ENCODE measurements at regions not wholly inside any gene's neighbourhood (a gene's known extent, or its start where the extent isn't known, plus 50 kb on each side); places are given as distances from the start of the nearest gene placed in this dataset.

- no peak for DNase-seq (ENCODE audit: low read depth in 4 of 4, low spot score in 2 of 4)
These were observed 229.4 kb downstream of the ALDH8A1 start for GRCh38 chr6:134720353-134721059.

- no peak for DNase-seq (ENCODE audit: low read depth in 4 of 4, low spot score in 2 of 4)
These were observed 230.0 kb downstream of the ALDH8A1 start for GRCh38 chr6:134719911-134720310.

GRCh38 chr6:134719286-134719685 lies 230.6 kb downstream of the ALDH8A1 start:
- DNase-seq (ENCODE audit: low read depth in 4 of 4, low spot score in 2 of 4): no peak

- no peak for DNase-seq (ENCODE audit: low read depth in 4 of 4, low spot score in 2 of 4)
These were observed 235.2 kb downstream of the ALDH8A1 start for GRCh38 chr6:134714679-134715078.

- no peak for DNase-seq (ENCODE audit: low read depth in 4 of 4, low spot score in 2 of 4)
These were observed 235.8 kb downstream of the ALDH8A1 start for GRCh38 chr6:134714113-134714512.

- no peak for DNase-seq (ENCODE audit: low read depth in 4 of 4, low spot score in 2 of 4)
These were observed 237.6 kb downstream of the ALDH8A1 start for GRCh38 chr6:134712311-134712710.

- no peak for DNase-seq (ENCODE audit: low read depth in 4 of 4, low spot score in 2 of 4)
These were observed 241.8 kb downstream of the ALDH8A1 start for GRCh38 chr6:134708079-134708478.

GRCh38 chr6:134707342-134708031 lies 242.4 kb downstream of the ALDH8A1 start:
- no peak for DNase-seq (ENCODE audit: low read depth in 4 of 4, low spot score in 2 of 4)

- no peak for DNase-seq (ENCODE audit: low read depth in 4 of 4, low spot score in 2 of 4)
These were observed 243.1 kb downstream of the ALDH8A1 start for GRCh38 chr6:134706806-134707205.

- DNase-seq (ENCODE audit: low read depth in 4 of 4, low spot score in 2 of 4): no peak
These were observed 243.7 kb downstream of the ALDH8A1 start for GRCh38 chr6:134706153-134706552.

GRCh38 chr6:134703206-134703605 lies 246.7 kb downstream of the ALDH8A1 start:
- no peak for DNase-seq (ENCODE audit: low read depth in 4 of 4, low spot score in 2 of 4)

GRCh38 chr6:134702279-134702678 lies 247.6 kb downstream of the ALDH8A1 start:
- no peak for DNase-seq (ENCODE audit: low read depth in 4 of 4, low spot score in 2 of 4)

GRCh38 chr6:134701301-134701700 lies 248.6 kb downstream of the ALDH8A1 start:
- DNase-seq (ENCODE audit: low read depth in 4 of 4, low spot score in 2 of 4): no peak

GRCh38 chr6:134698228-134698627 lies 251.7 kb downstream of the ALDH8A1 start:
- no peak for DNase-seq (ENCODE audit: low read depth in 4 of 4, low spot score in 2 of 4)

GRCh38 chr6:134692008-134692407 lies 257.9 kb downstream of the ALDH8A1 start:
- DNase-seq (ENCODE audit: low read depth in 4 of 4, low spot score in 2 of 4): no peak

GRCh38 chr6:134691180-134691579 lies 258.7 kb downstream of the ALDH8A1 start:
- no peak for DNase-seq (ENCODE audit: low read depth in 4 of 4, low spot score in 2 of 4)

GRCh38 chr6:134690048-134690447 lies 259.9 kb downstream of the ALDH8A1 start:
- DNase-seq (ENCODE audit: low read depth in 4 of 4, low spot score in 2 of 4): no peak

GRCh38 chr6:134689641-134690040 lies 260.3 kb downstream of the ALDH8A1 start:
- no peak for DNase-seq (ENCODE audit: low read depth in 4 of 4, low spot score in 2 of 4)

GRCh38 chr6:134689177-134689576 lies 260.7 kb downstream of the ALDH8A1 start:
- DNase-seq (ENCODE audit: low read depth in 4 of 4, low spot score in 2 of 4): no peak

GRCh38 chr6:134686071-134686470 lies 263.8 kb downstream of the ALDH8A1 start:
- no peak for DNase-seq (ENCODE audit: low read depth in 4 of 4, low spot score in 2 of 4)

GRCh38 chr6:134684423-134684795 lies 265.5 kb downstream of the ALDH8A1 start:
- DNase-seq (ENCODE audit: low read depth in 4 of 4, low spot score in 2 of 4): no peak

GRCh38 chr6:134683783-134684422 lies 266.0 kb downstream of the ALDH8A1 start:
- DNase-seq (ENCODE audit: low read depth in 4 of 4, low spot score in 2 of 4): no peak
